DMS79 (cell line): ENCODE measurements at regions not wholly inside any gene's neighbourhood (a gene's known extent, or its start where the extent isn't known, plus 50 kb on each side); places are given as distances from the start of the nearest gene placed in this dataset.
"Not testable (repeated sequence)": the region's sequence is repeated elsewhere in the genome, so short reads cannot be mapped to it uniquely, and the experiment has no call there.

ENCODE experiments used
- DNase-seq: peaks from one replicate; lab custom pipeline; 2025; lab: John Stamatoyannopoulos, UW

GRCh38 chr13:50229960-50230661 lies 214.9 kb downstream of the KCNRG start:
- DNase-seq: peak; percentile 13

DNA sequence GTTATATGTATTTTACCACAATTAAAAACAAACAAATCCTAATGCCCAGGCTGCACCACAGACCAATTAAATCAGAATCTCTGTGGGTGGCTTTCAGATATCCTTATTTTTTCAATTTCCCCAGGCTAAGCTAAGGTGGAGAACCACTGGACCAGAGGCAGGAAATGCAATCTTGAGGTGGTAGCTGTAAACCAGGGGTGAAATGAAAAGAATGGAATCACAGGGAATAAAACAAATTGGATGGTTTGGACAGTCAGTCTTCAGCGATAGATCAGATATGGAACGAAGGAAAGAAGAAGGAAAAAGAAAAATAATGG lies 215.4 kb downstream of the KCNRG start:
- no peak for DNase-seq

GRCh38 chr13:50233574-50233973 lies 218.3 kb downstream of the KCNRG start:
- DNase-seq: not testable (repeated sequence)

DNA sequence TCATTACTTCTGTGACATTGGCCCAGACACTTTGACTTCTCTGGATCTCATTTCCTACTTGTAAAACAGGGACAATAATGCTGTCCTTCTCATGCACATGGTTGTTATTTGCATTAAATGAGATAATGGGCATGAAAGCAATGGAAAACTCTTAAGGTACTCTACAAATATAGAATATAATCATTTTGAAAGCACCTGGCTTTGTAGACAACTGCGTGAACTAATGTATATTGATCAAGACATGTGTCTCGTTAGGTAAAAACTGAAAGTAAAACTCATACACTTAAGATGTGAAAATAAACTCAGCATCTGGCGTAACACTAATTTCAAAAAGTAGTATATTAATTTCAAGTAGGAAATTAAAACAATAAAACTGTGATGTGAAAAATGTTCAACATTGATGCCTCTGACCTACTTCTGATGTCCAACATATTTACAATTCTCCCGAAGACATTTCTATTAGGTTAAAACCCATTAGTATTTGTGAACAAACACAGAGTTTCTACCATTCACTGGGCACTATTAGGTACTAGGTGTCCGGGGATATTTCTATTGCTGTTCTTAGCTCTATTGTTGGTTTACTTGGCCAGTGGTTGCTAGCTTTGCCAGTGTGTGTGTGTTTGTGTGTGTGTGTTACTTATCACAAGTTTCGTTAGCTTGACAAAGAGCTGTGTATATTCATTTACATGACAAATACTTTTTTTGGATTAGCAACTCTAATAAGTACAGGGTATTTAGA lies 220.5 kb downstream of the KCNRG start:
- DNase-seq: no peak

- DNase-seq: no peak
These were observed 221.7 kb downstream of the KCNRG start for GRCh38 chr13:50236898-50237318.

DNA sequence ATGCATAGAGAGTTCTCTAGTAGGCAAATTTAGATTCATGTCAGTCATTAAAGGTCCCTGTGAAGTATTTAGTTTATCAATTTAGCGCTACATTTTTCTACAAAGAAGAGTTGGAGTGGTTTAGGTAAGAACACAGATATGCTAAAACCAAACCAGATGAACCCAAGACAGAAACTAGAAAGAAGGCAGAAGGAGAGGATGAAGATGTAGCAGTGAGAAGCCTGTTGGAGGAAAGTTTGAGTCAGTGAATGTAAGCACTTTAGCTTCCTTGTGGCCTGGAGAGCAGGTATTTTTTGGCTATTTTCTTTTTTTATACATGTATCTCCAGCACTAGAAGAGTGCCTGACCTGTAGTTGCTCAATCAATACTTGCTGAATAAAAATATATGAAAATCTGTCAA lies 223.7 kb downstream of the KCNRG start:
- DNase-seq: no peak

DNA sequence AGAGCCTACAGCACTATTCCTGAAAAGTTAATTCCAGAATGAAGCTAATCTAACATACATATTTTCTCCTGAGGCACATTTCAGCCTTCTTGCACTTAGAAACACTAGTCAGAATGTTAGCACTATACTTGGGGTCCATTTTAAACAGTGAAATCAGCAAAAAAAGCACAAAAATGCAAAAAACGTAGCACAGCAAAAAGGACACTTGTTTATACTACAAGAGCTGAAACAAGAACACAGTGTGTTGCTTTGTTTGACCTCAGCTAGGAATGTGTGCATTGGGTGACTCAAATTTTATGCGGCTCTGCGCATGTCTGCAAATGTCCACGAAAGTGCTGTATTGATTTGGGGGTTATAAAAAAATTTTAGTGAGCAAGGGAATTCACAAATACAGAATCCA lies 226.2 kb downstream of the KCNRG start:
- DNase-seq: no peak

GRCh38 chr13:50243931-50244330 lies 228.7 kb downstream of the KCNRG start:
- DNase-seq: no peak

DNA sequence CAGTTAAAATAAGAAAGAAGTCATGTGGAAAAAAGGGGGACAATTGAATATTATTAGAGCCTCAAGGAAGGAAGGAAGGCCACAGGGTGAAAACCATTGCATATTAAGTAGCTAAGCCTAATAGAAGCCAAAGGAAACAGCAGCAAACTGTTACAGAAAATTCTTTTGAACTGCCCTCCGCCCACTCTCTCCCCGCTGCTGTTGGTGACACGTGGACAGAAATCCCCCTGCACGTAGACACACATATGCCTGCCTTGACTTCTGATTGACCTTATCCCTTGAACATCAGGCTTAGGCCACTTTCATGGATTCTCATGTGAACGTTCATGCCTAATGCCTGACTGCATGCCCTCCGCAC lies 229.1 kb downstream of the KCNRG start:
- no peak for DNase-seq

- DNase-seq: no peak
These were observed 229.7 kb downstream of the KCNRG start for GRCh38 chr13:50244713-50245574.

DNA sequence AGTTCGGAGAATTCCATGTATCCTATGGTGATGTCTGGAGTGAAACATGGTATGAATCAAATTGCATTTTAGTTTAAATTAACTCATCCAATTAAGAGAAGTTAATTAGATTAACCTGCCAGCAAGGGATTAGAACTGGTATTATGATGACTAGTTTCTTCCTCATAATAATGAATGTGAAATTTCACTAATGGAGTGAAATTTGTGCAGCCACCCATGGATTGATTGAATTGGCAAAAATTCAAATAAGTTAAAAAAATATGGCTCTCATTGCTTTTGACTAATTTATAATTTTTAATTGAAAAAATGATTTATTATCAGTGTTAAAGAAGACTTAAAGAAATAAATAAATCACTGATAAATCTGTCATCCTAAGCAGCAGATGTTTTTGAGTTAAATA lies 232.0 kb downstream of the KCNRG start:
- no peak for DNase-seq

DNA sequence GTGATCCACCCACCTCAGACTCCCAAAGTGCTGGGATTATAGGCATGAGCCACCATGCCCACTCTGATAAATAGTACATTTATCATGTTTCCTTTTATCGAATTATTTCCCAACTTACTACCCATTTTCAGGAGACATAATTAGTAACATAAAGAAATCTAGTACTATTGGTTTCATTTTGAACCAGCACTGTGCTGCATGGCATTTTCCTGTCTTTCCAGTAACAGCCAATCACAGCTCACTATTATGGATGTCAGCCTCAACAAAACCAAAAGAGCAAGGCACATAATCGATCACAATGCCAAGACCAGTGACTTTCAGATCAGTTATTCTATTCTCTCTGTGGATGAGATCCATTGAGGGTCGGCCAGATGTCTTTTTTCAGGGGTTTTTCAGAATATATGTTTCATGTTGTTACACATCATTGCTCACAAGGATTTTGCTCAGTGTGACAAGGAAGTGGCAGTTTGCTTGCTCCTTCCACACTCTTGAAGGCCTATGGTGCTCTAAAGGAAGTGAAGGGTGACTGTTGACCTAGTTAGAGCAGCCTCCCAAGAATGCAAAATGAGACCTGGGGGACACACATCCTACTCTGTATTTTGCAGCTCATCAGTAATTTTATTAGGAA lies 233.4 kb downstream of the KCNRG start:
- no peak for DNase-seq

DNA sequence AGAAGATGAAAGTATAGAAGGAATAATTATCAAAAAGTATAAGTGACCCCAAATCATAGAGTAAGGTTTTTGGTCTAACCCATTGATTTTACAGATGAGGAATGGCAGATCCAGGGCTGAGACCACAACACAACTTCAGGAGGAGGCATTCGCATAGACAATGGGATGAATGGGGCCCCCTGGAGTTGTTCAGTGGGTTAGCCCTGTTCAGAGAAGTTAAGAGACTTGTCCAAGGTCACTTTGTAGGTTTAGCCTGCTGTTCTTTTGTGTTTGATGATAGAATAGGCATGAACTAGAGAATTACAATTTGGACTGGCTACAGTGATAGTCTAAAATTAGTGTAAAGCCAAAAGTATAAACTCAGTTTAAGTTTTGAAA lies 233.9 kb downstream of the KCNRG start:
- DNase-seq: no peak

- DNase-seq: no peak
These were observed 235.2 kb downstream of the KCNRG start for GRCh38 chr13:50250401-50250800.

GRCh38 chr13:50255639-50256038 lies 240.4 kb downstream of the KCNRG start:
- DNase-seq: no peak

GRCh38 chr13:50256536-50257321 lies 241.5 kb downstream of the KCNRG start:
- DNase-seq: not testable (repeated sequence)

- DNase-seq: no peak
These were observed 242.4 kb downstream of the KCNRG start for GRCh38 chr13:50257646-50258045.

- no peak for DNase-seq
These were observed 246.1 kb downstream of the KCNRG start for GRCh38 chr13:50261130-50261901.

- DNase-seq: no peak
These were observed 251.8 kb downstream of the KCNRG start for GRCh38 chr13:50267066-50267465.

DNA sequence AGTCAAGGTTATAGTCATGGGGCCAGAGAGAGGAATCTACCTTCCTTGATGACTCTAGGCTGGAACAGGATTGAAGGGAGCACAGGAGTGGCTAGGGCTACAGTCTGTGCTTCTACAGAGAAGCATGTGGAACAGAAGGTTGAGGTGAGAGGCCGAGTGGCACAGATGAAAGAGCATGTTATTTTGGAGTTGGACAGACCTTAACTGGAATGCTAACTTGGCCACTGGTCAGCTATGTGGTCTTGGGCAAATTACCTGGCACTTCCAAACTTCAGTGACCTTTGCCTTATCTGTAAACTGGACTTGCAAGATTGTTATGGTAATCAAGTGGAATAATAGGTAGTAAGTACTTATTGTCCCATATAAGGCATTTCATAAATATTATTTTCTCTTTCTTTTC lies 252.7 kb downstream of the KCNRG start:
- DNase-seq: no peak

- no peak for DNase-seq
These were observed 253.3 kb downstream of the KCNRG start for GRCh38 chr13:50268500-50268899.
